GM18526 (cell line): ENCODE measurements at regions not wholly inside any gene's neighbourhood (a gene's known extent, or its start where the extent isn't known, plus 50 kb on each side); places are given as distances from the start of the nearest gene placed in this dataset.

ENCODE experiments used
- POLR2A ChIP-seq: IDR thresholded peaks from 3 replicates; pipeline ENCODE4 v1.6.1; 2011; ENCODE audit not compliant: insufficient read length; ENCODE audit errors: extremely low read depth

DNA sequence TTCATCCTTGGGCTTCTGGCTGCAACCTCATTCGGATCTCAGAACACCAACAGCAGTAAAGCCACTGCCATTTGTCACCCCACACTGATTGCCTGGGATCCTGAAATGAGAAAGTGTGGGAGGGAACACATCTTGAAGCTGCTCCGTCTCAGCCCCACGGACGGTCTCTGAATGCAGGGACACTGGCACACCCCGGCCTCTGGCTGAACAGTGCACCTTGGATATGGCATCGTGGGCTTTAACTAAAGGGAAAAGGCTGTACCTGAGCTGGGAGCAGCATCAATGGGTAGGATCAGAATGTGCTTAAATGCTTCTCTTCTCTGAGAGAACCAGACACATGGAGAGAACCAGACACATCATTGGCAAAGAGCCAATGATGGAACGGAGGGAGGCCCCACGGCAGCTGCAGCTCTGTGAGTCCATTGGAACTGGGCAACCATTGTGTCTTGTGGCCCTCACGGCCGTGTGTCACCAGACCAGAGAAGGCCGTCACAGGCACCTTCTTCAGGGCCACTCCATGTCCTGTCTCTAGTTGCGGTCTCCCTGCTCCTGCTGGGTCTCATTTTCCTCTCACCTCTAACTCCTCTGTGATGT is 193.4 kb upstream of the MYT1L start:
- no peak for TF ChIP-seq POLR2A

DNA sequence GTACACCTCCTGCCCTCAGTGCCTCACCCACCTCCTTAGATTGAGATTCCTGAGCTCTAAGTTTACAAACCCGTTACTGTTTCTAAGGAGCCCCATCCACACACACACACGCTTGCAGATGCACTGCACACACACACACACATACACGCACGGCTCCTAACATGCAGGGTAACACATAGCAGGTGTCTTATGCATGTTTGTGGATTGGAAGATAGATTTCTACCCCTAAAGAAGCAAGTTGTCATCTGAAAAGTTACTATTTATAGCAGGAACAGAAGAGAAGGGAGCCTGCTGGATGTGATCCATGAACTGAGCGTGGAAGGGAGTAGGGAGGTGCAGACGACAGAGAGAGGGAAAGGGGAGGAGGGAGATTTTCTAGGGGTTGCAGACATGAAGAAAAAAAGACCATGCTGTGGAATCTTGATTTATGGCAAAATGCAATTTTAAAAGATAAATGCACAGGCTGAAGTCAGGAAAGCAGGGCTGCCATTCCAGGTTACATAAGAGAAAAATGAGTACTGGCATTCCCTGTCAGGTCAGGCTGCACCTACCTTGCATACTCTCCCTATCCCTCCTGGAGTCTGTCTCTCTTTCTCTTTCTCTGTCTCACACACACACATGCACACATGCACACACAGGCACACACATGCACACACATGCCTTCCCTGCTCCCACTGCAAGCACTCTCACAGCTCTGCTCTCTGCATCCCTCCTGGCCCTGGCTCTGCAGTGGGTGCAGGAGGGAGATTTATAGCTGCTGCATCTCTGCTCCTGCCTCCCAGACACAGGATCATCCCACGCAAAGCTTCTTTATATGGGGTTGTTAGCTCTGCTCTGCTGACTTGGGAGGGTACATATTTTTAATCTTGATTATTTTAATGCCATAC is 192.6 kb upstream of the MYT1L start:
- TF ChIP-seq POLR2A: no peak

DNA sequence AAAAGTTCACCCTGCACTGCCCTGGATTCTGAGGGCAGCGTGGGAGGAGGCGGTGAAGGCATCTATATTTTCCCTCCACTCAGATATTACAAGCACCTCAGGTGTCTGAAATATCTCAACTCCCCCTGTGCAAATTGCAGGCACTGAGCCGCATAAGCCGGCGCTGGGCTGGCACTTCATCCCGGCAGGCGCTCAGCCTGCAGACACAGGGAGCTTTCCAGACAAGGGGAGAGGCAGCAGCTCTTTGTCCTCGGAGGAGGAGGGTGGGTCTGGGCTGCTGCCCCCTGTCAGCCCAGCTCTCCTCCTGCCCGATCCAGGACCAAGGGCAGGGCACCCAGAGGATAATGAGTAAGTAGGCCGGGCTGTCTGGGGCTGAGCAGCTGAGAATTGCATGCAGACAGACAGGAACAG is 189.3 kb upstream of the MYT1L start:
- TF ChIP-seq POLR2A: no peak

DNA sequence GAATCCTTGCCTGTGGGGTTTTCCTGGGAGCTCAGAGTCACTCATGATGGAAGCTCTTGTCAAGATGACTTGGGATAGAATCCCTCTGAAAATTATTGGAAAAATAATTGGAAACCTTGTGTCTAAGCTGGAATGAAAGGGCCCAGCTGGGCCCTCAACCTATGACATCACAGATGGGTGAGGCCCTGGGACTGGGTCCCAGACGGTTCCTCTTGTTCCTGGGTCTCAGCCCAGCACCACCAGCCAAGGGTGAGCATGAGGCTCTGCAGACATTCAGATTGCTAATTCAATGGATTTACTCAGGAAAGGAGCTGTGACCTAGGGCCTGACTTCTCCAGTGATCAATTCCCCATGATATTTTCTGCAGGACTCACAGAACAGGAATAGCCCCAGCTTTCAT is 188.3 kb upstream of the MYT1L start:
- no peak for TF ChIP-seq POLR2A

DNA sequence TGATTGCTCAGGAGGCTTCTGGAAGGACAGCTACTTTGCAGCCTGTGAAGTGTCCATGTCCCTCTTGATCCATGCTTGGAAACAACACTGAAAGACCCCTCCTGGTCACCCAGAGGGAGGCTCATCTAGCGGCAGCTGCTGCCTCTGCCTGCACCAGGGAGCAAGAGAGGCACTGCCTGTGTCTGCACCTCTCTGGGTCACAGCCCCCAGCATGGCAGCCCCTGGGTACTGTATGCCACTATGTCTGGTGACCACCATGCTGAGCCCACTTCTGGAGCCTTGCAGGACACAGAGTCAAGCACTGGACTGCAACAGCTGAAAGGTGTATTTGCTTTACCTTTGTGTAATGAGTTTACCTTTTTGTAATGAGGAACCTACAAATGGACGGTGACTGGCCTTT is 186.3 kb upstream of the MYT1L start:
- TF ChIP-seq POLR2A: no peak

DNA sequence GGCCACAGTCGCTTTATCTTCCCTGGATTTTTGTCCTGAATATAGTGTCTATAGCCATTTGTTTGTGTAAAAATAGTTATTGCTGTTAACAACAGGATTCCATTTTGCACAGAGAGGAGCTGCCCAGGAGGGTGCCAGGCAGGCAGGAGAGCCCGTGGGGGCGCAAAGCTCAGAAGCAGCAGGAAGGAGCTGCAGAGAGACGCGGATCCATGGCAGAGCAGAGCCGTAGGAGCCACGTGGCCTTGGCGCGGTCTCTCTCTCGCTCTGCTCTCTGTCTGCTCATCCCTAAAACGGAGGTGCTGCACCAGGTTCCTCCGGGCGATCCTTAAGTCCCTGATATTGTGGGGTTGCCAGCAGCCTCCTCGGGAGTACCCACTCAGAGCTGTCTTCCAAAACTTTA is 185.3 kb upstream of the MYT1L start:
- TF ChIP-seq POLR2A: no peak

DNA sequence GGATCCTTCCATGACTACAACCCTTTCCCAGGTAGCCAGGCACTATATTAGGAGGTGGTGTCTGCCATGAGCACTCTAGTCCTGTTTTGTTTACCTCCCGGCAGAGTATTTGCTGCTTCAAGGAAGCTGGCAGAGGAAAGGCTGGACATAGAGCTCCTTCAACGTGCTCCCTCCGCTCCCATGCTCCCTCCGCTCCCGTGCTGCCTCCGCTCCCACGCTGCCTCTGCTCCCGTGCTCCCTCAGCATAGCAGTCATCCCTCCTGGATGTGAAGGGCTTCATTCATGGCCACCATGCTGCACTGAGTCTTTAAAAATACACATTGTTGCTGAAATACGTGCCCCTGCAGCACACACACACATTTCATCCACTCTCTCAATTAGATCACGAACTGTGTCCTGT is 181.9 kb upstream of the MYT1L start:
- no peak for TF ChIP-seq POLR2A

DNA sequence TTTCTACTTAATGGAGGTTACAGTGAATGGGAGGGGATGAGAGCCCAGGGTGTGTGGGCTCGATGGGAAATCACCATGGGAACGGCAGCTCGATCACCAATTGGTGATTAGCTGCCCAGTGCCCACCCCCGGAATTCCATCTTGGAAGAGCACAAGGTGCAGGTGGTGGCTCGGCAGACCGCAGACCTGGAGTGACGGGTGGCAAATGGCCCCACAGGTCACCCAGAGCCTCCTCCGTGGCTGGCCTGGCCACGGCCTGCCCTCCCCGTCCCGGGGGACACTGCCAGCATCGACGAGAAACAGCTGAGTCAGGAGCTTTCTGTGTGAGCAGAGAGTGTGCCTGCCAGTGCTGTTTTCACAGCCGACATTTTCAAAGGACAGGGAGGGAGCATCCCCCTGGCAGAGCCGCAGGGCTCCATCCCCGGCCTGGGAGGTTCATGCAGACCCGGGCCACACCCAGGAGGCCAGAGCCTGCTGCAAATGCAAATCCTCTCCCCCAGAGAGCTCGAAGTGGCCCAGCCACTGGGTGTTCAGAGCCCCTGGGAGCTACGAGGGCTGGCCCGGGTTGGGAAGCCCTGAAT is 176.4 kb upstream of the MYT1L start:
- no peak for TF ChIP-seq POLR2A

DNA sequence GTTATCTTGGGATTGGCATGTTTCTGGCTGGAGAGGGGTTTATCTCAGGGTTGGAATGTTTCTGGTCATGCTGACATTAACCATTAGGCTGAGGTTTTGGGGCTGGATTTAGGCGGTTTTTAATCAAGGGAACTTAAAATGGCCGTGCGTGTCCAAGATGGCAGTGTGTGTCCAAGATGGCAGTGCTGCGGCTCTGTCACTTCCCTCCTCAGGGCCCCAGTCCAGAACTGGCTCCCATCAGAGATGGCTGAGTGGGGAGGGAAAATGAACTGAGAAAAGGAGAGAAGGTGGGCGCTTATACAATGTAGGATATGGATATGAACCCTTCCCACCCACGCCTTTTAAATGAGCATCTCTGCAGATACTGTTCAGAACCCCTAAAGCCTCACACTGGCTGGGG is 175.5 kb upstream of the MYT1L start:
- TF ChIP-seq POLR2A: no peak

DNA sequence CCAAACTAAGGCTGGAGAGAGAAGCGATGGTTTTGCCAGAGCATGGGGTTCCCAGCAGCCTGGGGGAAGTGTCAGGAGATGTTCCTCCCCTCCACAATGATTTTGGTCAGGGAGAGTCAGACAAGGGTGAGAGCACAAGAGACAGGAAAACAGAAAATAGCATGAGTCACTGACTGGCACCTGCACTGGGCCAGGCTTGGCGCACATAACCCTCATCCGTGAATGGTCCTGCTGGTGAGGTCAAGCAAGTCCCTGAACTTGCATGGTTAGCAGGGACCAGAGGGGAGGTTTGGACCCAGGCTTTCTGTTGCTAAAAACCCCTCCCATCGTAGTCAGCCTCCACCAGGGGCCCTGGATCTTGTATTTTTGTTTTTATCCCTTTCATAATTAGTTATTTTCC is 174.5 kb upstream of the MYT1L start:
- TF ChIP-seq POLR2A: no peak

DNA sequence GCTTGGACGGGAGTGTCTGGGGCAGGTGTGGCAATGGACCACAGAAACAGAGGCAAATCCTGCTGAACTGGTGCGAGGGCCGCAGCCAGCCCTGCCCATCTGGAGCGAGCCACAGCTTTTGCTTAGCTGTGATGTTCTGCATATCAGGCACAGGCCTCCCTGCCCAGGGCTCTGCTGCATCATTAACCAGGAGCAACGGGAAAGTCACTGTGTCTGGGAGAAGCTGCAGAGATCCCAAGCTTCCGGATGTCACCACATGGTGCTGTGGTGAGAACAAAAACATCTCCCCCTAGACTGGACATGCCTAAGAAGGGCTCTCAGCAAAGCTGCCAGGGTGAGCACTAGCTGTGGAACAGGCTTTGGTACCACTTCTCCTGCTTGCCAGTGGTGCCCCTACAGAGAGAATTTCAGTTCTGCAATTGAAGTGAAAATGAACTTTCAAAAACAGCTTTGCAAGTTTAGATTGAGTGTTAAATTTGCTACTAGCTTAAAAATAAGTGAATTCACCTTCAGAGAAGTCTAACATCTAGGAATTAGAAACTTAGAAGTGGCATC is 172.9 kb upstream of the MYT1L start:
- no peak for TF ChIP-seq POLR2A

DNA sequence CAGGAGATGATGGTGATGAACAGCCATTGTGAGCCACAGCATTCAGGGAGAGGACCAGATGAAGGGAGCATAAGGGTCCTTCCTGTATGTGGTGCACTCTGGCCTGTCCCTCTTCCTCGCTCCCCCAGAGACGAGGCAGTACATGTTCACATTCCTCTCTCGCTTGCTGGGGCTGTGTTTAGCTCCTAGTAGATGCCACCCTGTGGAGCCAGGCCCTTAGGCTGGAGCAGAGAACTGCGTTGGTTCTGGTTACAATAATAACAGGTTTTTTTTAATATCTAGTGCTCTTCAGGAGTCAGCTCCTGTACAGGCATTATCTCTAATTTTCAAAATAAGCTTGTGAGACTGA is 171.1 kb upstream of the MYT1L start:
- no peak for TF ChIP-seq POLR2A

DNA sequence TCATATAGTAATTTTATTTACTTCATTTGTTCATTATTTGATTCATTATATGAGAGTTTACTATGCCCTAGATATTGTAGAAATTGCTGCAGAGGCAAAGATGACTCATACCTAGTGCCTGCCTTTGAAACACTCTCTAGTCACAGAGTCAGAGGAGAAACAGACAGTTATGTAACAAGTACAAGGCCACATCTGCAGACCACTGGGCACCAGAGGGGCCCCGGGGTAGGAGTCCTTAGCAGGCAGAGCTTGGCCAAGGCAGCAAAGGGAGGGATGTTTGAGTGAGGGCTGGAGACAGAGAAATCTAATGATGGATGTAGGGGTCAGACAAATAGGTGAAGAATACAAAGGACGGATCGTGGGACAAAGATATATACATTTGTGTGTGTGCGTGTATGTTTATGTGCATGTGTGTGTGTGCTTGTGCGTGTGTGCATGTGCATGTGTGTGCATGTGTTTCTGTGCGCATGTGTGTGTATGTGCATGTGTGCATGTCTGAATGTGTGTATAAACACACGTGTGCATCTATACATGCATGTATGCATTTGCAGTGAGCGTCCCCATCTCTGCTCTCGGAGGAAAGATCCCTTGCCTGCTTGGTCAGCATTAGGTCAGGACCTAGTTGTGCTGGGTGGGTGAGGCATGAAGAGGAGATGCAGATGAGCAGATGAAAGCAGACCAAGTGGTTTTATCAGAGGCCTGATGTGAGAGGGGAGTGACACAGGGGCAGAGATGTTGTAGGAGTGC is 170.6 kb upstream of the MYT1L start:
- TF ChIP-seq POLR2A: no peak

DNA sequence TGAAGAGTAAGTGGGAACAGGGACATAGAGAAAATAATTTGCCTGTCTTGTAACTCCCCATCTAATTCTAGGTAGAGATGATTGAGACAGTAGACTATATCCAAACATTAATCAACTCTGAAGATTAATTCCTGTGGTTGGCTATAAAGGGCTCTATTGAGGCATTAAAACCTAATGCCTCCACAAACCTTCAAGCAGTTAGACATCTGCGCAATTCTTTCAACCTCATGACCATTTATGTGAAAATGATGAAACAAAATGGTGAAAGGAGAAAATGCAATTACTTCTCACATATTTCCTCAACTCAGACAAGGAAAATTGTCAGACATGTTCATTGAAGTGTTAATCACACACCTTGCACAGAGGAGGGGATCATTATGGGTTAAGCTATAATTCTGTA is 164.5 kb upstream of the MYT1L start:
- TF ChIP-seq POLR2A: no peak

DNA sequence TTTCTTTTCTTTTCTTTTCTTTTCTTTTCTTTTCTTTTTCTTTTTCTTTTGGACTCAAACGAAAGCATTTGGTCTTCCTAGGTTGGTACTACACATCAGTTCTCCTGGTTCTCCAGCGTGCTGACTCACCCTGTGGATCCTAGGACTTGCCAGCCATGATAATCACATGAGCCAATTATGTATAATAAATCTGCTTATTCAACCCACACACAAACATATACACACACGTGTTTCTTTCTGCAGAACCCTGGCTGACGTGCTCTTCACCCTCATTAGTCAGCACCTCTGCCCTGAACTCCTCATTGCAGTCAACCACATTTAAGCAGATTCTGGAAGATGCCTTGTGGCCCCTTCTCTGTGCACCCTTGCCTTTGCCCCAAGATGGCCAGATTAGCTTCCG is 162.4 kb upstream of the MYT1L start:
- no peak for TF ChIP-seq POLR2A
